ENCODE measurements at regions not wholly inside any gene's neighbourhood (a gene's known extent, or its start where the extent isn't known, plus 50 kb on each side); places are given as distances from the start of the nearest gene placed in this dataset.

DNA sequence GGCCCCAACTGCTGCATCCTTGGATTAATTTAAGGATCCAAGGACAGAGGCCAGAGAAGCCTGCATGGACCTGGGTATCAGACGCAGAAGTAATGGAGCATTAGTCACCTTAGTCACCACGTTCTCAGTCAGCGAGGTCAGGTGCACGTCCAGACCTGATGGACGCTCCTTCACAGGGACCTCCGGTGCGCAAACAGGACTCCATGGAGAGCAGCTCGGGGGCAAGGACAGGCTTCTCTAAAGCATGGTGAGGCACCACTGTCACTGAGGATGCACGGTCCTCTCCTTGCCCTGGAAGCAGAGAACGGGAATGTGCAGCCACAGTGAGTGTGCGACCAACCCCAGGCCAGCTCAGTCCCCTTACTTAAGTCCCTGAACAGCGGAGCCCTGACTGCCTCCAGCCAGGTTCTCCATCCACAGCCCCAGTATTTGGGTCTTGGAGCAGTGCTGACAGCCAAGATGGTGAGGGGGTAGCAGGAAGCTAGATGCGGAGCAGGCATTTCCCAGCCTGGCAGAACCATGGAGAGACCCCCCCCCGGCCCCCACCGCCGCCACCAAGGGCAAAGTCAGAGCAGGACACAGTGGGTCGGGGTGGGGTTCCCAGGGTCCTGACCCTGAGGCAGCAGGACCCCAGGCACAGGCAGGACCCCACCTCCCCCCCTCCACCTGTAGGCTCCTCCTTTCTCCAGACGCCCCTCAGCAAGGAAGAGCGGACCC, 253.4 kb upstream of the SFSWAP start:
- no peaks in the 10 kb centered on the region for H3K27me3 ChIP-seq (ENCODE audit: insufficient read depth, low read depth, low read length)
- H3K9me3 ChIP-seq (ENCODE audit: low read length) = no peaks in the 10 kb centered on the region
- no peak overlapping the region for H3K27ac ChIP-seq (ENCODE audit: low read length)
- H3F3A ChIP-seq (ENCODE audit: insufficient read depth, low read length, poor library complexity, severe bottlenecking) = no peaks in the 10 kb centered on the region
- no peaks in the 10 kb centered on the region for H3K9me2 ChIP-seq (ENCODE audit: insufficient read depth, low read length)
- no peaks in the 10 kb centered on the region for H4K20me1 ChIP-seq (ENCODE audit: insufficient read depth)
- no peaks in the 10 kb centered on the region for H3K79me2 ChIP-seq (replicated peaks; ENCODE audit: insufficient read depth, low read length)
- H3K4me3 ChIP-seq (ENCODE audit: low read length) = no peak overlapping the region
- H3K9ac ChIP-seq (ENCODE audit: low read length) = no peak overlapping the region
- no peak for TF ChIP-seq TAF1 (IDR thresholded peaks at IDR 0.05; ENCODE audit: low read depth)
- no peak overlapping the region for H3K4me2 ChIP-seq (ENCODE audit: low read length)
- no peak overlapping the region for H2AFZ ChIP-seq (ENCODE audit: low read depth, low read length)
- H3K36me3 ChIP-seq (ENCODE audit: insufficient read depth, low read length) = no peaks in the 10 kb centered on the region

DNA sequence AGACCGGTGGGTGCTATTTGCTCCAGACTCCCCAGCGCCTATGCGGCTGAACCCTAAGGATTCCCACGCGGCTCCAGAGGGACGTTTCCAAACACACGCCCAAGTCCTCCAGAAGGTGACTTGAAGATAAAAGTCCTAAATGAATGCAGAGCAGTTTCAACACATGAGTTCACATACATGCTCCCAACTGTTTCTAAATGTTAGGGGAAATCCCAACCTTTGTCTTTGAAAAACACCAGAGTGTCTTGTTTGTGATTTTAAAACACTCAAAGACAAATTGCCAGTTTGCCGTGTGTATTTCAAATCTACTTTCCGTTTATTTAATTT, 252.9 kb upstream of the SFSWAP start:
- TF ChIP-seq SMC3 (conservative IDR thresholded peaks at IDR 0.05; ENCODE audit: poor library complexity) = no peak
- no peak for TF ChIP-seq MXI1 (conservative IDR thresholded peaks at IDR 0.05; ENCODE audit: poor library complexity, severe bottlenecking)
- no peak for TF ChIP-seq RAD21 (conservative IDR thresholded peaks at IDR 0.05)
- TF ChIP-seq, protein P1, sequence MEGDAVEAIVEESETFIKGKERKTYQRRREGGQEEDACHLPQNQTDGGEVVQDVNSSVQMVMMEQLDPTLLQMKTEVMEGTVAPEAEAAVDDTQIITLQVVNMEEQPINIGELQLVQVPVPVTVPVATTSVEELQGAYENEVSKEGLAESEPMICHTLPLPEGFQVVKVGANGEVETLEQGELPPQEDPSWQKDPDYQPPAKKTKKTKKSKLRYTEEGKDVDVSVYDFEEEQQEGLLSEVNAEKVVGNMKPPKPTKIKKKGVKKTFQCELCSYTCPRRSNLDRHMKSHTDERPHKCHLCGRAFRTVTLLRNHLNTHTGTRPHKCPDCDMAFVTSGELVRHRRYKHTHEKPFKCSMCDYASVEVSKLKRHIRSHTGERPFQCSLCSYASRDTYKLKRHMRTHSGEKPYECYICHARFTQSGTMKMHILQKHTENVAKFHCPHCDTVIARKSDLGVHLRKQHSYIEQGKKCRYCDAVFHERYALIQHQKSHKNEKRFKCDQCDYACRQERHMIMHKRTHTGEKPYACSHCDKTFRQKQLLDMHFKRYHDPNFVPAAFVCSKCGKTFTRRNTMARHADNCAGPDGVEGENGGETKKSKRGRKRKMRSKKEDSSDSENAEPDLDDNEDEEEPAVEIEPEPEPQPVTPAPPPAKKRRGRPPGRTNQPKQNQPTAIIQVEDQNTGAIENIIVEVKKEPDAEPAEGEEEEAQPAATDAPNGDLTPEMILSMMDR (IDR thresholded peaks at IDR 0.05; ENCODE audit: poor library complexity, severe bottlenecking) = no peak
- no peak for TF ChIP-seq EZH2 (IDR thresholded peaks at IDR 0.05; ENCODE audit: borderline replicate concordance, insufficient read depth, low read length, poor library complexity, severe bottlenecking)
- no peak for TF ChIP-seq EP300 (conservative IDR thresholded peaks at IDR 0.05; ENCODE audit: poor library complexity, severe bottlenecking)
- no peak for TF ChIP-seq TAF1 (IDR thresholded peaks at IDR 0.05; ENCODE audit: low read depth)
- TF ChIP-seq POLR2AphosphoS5 (IDR thresholded peaks at IDR 0.05) = no peak
- TF ChIP-seq, protein P2, sequence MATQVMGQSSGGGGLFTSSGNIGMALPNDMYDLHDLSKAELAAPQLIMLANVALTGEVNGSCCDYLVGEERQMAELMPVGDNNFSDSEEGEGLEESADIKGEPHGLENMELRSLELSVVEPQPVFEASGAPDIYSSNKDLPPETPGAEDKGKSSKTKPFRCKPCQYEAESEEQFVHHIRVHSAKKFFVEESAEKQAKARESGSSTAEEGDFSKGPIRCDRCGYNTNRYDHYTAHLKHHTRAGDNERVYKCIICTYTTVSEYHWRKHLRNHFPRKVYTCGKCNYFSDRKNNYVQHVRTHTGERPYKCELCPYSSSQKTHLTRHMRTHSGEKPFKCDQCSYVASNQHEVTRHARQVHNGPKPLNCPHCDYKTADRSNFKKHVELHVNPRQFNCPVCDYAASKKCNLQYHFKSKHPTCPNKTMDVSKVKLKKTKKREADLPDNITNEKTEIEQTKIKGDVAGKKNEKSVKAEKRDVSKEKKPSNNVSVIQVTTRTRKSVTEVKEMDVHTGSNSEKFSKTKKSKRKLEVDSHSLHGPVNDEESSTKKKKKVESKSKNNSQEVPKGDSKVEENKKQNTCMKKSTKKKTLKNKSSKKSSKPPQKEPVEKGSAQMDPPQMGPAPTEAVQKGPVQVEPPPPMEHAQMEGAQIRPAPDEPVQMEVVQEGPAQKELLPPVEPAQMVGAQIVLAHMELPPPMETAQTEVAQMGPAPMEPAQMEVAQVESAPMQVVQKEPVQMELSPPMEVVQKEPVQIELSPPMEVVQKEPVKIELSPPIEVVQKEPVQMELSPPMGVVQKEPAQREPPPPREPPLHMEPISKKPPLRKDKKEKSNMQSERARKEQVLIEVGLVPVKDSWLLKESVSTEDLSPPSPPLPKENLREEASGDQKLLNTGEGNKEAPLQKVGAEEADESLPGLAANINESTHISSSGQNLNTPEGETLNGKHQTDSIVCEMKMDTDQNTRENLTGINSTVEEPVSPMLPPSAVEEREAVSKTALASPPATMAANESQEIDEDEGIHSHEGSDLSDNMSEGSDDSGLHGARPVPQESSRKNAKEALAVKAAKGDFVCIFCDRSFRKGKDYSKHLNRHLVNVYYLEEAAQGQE (IDR thresholded peaks at IDR 0.05; ENCODE audit: borderline replicate concordance) = no peak
- Histone ChIP-seq H2AFZ (ENCODE audit: low read depth, low read length) (no peak overlapping the region), H3K9me3 (ENCODE audit: low read length) (no peaks in the 10 kb centered on the region), H3K9me2 (ENCODE audit: insufficient read depth, low read length) (no peaks in the 10 kb centered on the region), H3K9ac (ENCODE audit: low read length) (no peak overlapping the region), H3K27ac (ENCODE audit: low read length) (no peak overlapping the region), H3K27me3 (ENCODE audit: insufficient read depth, low read depth, low read length) (no peaks in the 10 kb centered on the region), H3K36me3 (ENCODE audit: insufficient read depth, low read length) (no peaks in the 10 kb centered on the region), H3K79me2 (replicated peaks; ENCODE audit: insufficient read depth, low read length) (no peaks in the 10 kb centered on the region), H3K4me2 (ENCODE audit: low read length) (no peak overlapping the region), H4K20me1 (ENCODE audit: insufficient read depth) (no peaks in the 10 kb centered on the region), H3K4me3 (ENCODE audit: low read length) (no peak overlapping the region), H3F3A (ENCODE audit: insufficient read depth, low read length, poor library complexity, severe bottlenecking) (no peaks in the 10 kb centered on the region)

Data from neural cell (in vitro differentiated cells).